ENCODE measurements at regions not wholly inside any gene's neighbourhood (a gene's known extent, or its start where the extent isn't known, plus 50 kb on each side); places are given as distances from the start of the nearest gene placed in this dataset.

- TF ChIP-seq CTCF (IDR thresholded peaks at IDR 0.05), result no peak
- no peak for TF ChIP-seq POLR2AphosphoS5 (IDR thresholded peaks at IDR 0.05; ENCODE audit: low read depth, low read length)
Measured at GRCh38 chr1:58898739-58899586, 115.1 kb upstream of the JUN start.
